ENCODE measurements at regions not wholly inside any gene's neighbourhood (a gene's known extent, or its start where the extent isn't known, plus 50 kb on each side); places are given as distances from the start of the nearest gene placed in this dataset.

DNA sequence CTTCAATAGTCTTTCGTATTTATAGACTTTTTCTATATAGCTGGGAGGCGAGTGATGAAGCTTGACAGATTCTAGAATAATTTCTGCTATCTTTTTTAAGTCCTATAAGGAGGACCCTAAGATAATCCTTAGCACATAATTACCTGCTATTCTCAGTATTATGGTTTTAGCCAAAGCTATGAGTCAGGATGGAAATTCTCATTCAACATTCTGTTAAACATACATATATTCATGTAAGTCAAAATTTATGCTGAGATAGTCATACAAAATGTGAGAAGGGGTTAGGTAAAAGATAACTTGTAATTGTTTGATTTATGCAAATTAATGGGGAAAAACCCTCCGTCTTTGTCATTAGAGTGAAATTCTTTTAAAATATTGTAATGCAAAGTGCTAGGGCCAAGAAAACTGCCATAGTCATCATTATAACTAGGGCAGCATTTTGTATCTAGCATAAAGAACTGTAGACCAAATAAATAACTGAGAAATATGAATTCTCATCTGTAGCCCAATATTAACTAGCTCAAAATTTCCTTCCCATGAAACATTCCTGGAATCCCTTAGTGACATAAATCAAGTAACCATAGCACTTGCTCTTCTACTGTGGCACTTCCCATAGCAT, 118.5 kb downstream of the MRPS30 start:
- Histone ChIP-seq H3K4me3 (no peak overlapping the region), H3K9me3 (no peaks in the 10 kb centered on the region), H3K27ac (no peak overlapping the region), H3K4me1 (no peaks in the 10 kb centered on the region), H3K27me3 (no peaks in the 10 kb centered on the region), H3K36me3 (no peaks in the 10 kb centered on the region)
- in situ Hi-C loops (cut with MboI; ENCODE audit: low sequenced_read_pairs in 4 of 4) (no loop called here), intact Hi-C loops (cut with DNase I; ENCODE audit: low total_unique reads) (no loop called here)
- DNase-seq = no peak
- TF ChIP-seq CTCF (IDR thresholded peaks at IDR 0.05 in 4 of 5, conservative IDR thresholded peaks at IDR 0.05 in 1 of 5) = no peak
- TF ChIP-seq POLR2A (IDR thresholded peaks at IDR 0.05) = no peak
- ATAC-seq = no peak

GRCh38 chr5:44932922-44933585, 124.3 kb downstream of the MRPS30 start:
- DNase-seq = no peak
- intact Hi-C loops (cut with DNase I; ENCODE audit: low total_unique reads) = no loop called here
- in situ Hi-C loops (cut with MboI; ENCODE audit: low sequenced_read_pairs in 4 of 4) = no loop called here
- Histone ChIP-seq H3K27me3 (no peaks in the 10 kb centered on the region), H3K36me3 (no peaks in the 10 kb centered on the region), H3K27ac (no peak overlapping the region), H3K4me3 (no peak overlapping the region), H3K9me3 (no peaks in the 10 kb centered on the region), H3K4me1 (no peaks in the 10 kb centered on the region)
- TF ChIP-seq POLR2A (IDR thresholded peaks at IDR 0.05) (no peak), CTCF (IDR thresholded peaks at IDR 0.05 in 4 of 5, conservative IDR thresholded peaks at IDR 0.05 in 1 of 5) (no peak)
- no peak for ATAC-seq

GRCh38 chr5:44933686-44934085, 124.9 kb downstream of the MRPS30 start:
- H3K9me3 ChIP-seq = no peaks in the 10 kb centered on the region
- ATAC-seq (no peak), DNase-seq (no peak)
- no peaks in the 10 kb centered on the region for H3K4me1 ChIP-seq
- no peak overlapping the region for H3K27ac ChIP-seq
- H3K36me3 ChIP-seq = no peaks in the 10 kb centered on the region
- no peak overlapping the region for H3K4me3 ChIP-seq
- in situ Hi-C loops (cut with MboI; ENCODE audit: low sequenced_read_pairs in 4 of 4) = no loop called here
- intact Hi-C loops (cut with DNase I; ENCODE audit: low total_unique reads) = no loop called here
- TF ChIP-seq POLR2A (IDR thresholded peaks at IDR 0.05) (no peak), CTCF (IDR thresholded peaks at IDR 0.05 in 4 of 5, conservative IDR thresholded peaks at IDR 0.05 in 1 of 5) (no peak)
- H3K27me3 ChIP-seq = no peaks in the 10 kb centered on the region

DNA sequence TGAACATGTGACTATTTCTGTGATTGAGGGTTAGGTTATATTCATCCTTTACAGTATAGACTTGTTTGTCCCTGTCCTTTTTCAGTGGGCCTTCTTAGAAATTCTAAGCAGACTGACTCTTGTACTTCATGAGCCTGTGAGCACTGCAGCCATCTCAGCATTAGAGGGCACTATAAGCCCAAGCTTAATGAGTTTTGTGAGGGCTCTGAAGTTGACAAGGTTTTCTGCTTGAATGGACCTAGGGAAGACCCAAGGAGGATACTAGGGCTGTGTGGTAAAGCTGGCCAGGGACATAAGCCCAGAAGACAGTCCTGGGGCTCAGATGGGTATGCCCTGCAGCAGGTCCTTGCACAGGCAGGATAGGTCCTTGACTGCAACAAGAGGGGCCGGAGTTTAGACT, 126.5 kb downstream of the MRPS30 start:
- in situ Hi-C loops (cut with MboI; ENCODE audit: low sequenced_read_pairs in 4 of 4) (no loop called here), intact Hi-C loops (cut with DNase I; ENCODE audit: low total_unique reads) (no loop called here)
- H3K27me3 ChIP-seq = no peaks in the 10 kb centered on the region
- H3K4me3 ChIP-seq = no peak overlapping the region
- no peak overlapping the region for H3K27ac ChIP-seq
- DNase-seq (no peak), ATAC-seq (no peak)
- no peaks in the 10 kb centered on the region for H3K4me1 ChIP-seq
- no peaks in the 10 kb centered on the region for H3K9me3 ChIP-seq
- TF ChIP-seq POLR2A (IDR thresholded peaks at IDR 0.05) (no peak), CTCF (IDR thresholded peaks at IDR 0.05 in 4 of 5, conservative IDR thresholded peaks at IDR 0.05 in 1 of 5) (no peak)
- H3K36me3 ChIP-seq = no peaks in the 10 kb centered on the region

Data from gastrocnemius medialis (tissue), 4 donors.